Activated CD8-positive, alpha-beta memory T cell treated with anti-CD3 and anti-CD28 coated beads for 1 hour (primary cell): ENCODE measurements at regions not wholly inside any gene's neighbourhood (a gene's known extent, or its start where the extent isn't known, plus 50 kb on each side); places are given as distances from the start of the nearest gene placed in this dataset.

Experiments
- DNase-seq, 2 donors: peaks; one replicate each; pipeline ENCODE4 v3.0.0-alpha.2; 2020; ENCODE audit warnings: low read depth in 1 of 2; ENCODE audit errors: extremely low read depth in 1 of 2

DNA sequence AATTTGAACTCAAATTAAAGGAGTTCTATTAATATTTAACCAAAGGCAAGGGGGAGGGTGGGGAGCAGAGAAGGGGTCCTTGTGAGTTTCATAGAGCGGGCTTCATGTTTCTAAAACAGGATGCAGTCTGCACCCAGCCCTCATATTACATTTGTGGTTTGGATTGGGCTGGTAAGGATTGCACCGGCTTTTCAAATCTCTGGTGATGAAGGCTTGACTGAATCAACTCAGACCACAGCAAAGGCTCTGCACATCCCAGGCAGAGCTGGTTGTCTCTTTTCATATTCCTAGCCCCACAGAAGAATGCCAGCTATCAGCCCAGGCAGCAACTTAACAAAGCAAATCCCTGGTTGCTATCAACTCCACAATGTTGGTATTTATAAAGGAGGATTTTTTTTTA lies 1221.4 kb downstream of the VRK1 start:
- no peak for DNase-seq

DNA sequence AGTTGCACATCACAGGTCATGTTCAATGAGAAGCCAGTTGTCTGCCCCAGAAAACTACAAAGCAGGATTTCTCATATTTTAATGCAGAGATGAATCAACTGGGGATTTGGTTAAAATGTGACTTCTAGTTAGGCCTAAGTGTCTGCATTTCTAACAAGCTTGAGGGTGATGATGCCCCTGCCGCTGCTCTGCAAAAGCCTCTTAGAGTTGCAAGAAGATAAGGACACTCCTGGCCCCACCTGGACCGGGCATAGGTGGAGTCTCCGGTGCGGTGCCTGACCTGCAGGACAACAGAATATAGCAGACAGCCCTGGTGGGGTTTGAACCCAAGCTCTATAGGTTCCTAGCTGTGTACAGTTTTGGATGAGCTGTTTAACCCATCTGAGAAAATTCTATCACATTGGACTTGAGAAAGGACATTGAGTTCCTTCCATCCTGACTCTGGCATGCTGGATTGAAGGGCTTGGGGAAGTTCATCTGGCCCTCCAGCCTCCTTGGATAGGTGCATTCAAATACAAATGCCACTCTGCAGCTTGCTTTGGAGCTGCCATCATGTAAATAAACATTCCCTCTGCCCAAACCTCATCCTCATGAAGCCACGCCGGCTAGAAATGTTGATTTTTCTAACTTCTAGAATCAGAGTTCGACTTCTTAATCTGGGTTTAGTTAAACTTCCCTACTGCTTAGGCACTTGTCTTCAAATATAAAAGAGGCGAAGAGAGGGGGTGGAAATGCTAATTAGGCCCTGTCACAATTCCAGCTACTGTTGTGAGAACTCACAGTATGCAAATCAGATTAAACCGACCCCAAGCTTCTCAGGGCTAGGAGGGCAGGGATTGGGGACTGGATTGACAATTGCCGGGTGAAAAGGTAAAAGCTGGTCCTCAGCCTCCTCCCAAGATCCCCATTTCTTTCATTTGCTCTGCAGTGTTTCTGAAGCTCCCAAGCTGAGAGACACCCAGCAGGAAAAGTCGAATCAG lies 1225.6 kb downstream of the VRK1 start:
- no peak for DNase-seq

- no peak for DNase-seq
These were observed 1231.0 kb downstream of the VRK1 start for GRCh38 chr14:98028162-98028561.

DNA sequence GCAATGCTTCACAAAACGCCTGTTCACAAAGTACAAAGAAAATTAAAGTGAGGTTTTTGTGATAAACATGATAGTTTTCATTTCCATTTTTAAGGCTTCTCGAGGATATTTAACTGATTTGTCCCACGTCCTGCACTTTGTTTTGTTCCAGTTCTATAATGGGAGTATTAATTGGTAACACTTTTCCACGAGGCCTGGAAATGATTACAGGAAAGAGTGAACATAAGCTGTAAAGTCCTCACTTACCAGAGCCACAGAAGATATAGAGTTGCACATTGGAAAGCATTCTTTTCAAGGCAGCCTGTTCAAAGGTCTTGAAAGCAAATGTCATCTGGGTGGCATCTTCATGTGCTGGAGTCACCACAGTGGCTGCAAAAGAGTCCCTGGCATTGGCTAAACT lies 1236.6 kb downstream of the BCL11B start:
- no peak for DNase-seq

DNA sequence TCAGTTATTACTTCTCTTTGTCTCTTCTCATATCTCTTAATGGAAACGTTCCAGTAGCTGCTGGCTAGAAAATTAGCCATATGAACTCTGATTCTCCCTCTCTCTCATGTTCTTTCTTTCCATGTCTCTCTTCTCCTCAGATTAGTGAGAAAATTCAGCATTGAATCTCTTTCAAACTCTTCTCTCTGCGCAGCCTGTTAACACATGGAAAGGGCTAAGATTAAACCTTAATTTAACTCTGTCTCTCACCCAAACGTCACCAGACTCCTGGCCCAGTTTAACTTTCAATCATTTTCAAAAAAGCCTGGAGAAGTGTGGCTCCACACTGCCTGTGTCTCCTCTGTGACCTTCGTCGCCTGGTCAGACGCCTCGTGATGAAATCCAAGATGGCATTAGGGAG lies 1234.2 kb downstream of the BCL11B start:
- no peak for DNase-seq

DNA sequence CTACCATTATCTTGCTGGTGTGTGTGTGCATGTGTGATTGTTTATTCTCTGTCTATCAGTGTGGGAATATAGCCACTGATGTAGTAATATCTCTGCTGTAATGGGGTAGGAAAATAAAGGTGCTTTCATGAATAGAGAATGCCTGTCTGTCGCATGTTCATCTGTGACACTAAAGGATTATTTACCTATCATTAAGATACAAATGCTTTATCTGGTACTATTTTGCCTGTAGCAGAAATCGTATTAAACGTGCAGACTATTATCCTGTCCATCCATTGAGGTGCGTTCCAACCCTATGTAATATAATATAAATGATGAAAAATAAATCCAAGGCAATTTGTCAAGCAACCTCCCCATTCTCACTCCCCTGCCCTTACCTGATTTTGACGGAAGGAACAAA lies 1215.1 kb downstream of the BCL11B start:
- no peak for DNase-seq

DNA sequence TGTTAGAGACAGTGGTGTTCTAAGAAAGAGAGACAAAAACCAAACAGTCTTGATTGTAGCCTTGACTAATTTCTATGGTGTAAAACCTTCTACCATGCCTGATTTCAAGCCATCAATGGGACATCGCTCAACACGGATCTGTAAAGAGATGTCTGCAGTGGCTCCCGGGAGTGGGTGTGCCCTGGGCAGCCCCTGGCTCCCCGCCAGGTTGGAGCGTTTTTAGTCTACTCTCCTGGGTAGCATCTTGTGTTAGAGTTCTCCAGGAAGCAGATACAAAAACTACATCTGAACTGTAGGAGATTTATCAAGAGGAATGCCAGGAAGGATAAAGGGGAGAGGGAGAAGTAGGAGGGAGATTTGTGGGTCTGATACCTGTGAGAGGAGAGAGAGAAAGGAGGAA lies 1212.9 kb downstream of the BCL11B start:
- DNase-seq = no peak

DNA sequence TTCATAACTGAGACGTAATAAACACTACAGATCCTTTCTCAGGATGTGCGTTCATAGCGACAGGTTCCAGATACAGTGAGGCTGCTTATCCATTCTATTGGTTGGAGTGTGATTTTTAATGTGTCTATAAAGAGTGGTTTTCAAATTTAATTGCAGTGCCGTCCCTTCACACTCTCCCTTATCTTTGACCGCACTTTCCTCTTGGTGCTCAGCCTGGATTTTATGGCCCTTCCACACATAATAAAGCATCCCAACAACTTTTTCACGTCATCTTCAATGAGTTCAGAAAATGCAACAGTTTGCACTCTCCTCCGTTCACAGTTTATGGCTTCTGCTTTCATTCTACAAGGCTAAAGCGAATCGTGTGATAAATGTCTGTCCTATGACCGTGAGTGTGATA lies 1209.9 kb downstream of the BCL11B start:
- no peak for DNase-seq

GRCh38 chr14:98069712-98070171 lies 1202.3 kb downstream of the BCL11B start:
- DNase-seq = no peak

GRCh38 chr14:98070536-98070935 lies 1201.5 kb downstream of the BCL11B start:
- no peak for DNase-seq

- no peak for DNase-seq
These were observed 1197.9 kb downstream of the BCL11B start for GRCh38 chr14:98074111-98074510.

DNA sequence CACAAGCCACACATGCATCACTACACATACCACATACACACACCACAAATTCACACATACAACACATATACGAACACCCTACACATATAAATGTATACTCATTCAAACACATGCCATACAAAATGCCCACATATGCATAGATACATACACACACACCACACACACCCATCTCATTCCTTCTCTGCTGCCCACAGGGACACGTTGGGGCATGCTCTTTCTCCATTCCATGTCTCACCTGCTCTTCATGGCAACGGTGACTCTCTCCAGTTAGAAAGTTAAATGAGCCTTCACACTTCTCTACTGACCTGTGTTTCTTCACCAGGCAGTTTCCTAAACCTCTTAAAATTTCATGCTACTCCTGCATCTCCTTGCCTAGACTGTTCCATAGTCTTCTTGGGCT lies 1194.8 kb downstream of the BCL11B start:
- no peak for DNase-seq

DNA sequence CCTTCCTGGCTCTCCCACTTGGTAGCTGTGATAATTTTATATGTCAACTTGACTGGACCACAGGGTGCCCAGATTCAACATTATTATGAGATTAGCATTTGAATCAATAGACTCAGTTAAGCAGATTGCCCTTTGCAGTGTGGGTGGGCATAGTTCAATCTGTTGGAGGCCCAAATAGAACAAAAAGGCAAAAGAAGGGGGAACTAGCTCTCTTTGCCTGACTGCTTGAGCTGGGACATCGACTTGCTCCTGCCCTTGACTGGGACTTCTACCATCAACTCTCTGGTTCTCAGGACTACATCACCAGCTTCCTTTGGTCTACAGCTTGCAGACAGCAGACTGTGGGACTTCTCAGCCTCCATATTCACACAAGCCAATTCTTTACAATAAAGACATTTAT lies 1189.2 kb downstream of the BCL11B start:
- DNase-seq = no peak

DNA sequence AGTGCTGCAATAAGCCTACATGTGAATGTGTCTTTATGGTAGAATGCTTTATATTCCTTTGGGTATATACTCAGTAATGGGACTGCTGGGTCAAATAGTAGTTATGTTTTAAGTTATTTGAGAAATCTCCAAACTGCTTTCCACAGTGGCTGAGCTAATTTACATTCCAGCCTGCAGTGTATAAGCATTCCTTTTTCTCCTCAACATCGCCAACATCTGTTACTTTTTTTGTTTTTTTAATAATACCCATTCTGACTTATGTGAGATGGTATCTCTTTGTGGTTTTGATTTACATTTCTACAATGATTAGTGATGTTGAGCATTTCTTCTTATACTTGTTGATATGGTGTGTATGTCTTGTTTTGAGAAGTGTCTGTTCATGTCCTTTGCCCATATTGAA lies 1186.2 kb downstream of the BCL11B start:
- DNase-seq = no peak

DNA sequence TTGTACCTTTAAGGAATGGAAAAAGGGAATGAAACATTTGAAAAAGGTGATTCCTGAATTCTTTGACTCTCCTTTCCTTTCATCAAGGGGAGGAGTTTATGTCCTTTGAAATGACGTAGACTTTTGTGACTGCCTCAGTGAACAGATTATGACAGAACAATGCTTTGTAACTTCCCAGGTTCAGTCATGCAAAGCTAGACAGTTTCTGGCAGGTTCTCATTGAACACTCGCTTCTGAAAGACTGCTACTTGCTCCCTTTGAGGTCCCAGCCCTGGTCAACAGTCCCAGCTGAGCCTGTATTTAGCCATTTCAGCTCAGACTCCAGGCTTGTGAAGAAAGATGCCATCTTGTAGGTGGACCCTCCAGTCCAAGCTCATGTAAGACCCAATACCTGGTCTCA lies 1178.9 kb downstream of the BCL11B start:
- no peak for DNase-seq

DNA sequence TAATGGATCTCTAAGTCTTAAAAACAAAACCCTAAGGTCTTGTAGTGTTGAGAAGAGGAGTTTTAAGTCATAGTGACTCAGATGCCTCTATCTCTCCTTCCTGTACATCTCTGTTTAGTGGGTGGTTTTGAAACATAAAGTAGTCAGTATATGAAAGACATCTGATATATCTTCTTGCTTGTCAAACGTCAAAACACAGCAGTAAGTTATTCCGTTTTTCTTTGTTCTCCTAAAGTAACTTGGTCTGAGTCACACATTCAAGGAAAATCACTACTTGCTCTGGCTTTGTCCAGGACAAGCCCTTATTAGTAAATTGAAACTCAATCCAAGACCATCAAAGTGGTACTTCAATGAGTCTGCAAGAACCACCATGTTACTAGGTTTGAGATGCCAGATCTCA lies 1172.5 kb downstream of the BCL11B start:
- no peak for DNase-seq

DNA sequence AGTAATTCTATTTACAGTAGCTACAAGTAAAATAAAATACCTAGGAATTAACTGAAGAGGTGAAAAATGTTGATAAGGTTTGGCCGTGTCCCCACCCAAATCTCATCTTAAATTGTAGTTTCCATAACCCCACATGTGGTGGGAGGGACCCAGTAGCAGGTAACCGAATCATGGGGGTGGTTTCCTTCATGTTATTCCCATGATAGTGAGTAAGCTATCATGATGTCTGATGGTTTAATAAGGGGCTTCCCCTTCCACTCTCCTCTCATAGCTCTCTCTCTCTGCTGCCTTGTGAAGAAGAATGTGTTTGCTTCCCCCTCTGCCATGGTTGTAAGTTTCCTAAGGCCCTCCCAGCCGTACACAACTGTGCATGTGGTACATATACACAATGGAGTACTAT lies 1170.7 kb downstream of the BCL11B start:
- DNase-seq = no peak

DNA sequence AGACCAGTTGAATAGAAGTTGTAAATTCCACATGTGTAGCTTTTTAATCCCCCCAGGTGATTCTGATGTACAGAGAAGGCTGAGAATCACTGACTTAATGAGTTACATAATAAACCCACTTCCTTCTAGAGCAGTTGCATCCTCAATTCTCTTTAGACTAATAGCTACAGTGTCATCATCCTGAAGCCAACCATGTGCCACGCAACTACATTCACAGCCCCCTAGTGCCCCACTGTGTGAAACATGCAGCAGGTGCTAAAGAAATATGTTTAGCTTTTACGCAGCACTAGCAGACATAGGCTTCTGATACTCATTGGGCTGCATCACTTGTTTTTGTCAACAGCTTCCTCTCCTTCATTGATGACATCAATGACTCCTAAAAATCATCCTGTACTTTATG lies 1168.3 kb downstream of the BCL11B start:
- no peak for DNase-seq

GRCh38 chr14:98109326-98109725 lies 1162.7 kb downstream of the BCL11B start:
- no peak for DNase-seq

DNA sequence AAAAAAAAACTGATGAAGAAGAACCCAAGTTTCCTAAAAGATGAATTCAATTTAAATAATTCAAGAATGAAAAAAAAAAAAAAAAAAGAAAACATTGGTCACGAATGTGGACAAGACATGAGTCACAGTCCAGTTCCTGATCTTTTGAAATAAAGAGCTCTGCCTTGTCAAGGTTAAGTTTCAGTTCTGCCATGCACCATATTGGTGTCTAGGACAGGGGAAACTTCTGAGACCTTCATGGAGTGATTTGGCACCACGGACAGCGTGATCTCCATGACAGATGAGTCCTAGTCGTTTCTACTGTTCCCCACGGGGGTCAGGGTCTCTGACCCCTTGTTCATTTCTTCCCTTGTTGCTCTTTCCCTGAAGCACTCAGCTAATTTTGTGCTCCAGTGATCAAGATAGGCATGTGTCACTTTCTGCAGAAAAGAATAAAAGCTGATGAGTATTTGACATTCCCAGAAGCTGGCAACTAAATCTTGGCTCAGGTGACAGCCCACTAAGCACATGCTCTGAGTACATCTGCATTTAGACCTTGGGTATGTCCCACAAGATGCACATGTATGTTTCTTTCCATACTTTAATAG lies 1159.7 kb downstream of the BCL11B start:
- no peak for DNase-seq

- no peak for DNase-seq
These were observed 1157.7 kb downstream of the BCL11B start for GRCh38 chr14:98114122-98114895.

DNA sequence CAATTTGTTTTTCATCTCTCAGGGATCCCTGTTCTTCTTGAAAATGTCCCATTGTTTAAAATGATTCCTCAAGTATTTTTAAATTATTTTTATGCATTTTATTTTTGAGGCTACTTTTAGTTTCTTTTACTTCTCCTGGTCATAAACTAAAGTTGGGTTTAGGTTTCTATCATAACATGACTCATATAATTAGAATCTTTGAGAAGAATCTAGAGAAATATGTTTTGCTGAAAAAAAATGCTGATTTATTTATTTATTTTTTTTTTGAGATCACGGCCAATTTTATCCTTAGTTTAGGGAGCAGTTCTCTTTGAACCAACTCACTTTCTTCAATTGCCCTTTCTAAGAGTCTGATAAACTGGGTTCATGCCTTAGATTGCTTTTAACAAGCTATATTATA lies 1157.1 kb downstream of the BCL11B start:
- DNase-seq = no peak
